GM18870 (cell line): ENCODE measurements at regions not wholly inside any gene's neighbourhood (a gene's known extent, or its start where the extent isn't known, plus 50 kb on each side); places are given as distances from the start of the nearest gene placed in this dataset.
"Not testable (repeated sequence)": the region's sequence is repeated elsewhere in the genome, so short reads cannot be mapped to it uniquely, and the experiment has no call there.

ENCODE experiments used
- ATAC-seq: cut with Tn5 transposase; IDR thresholded peaks from one replicate; pipeline ENCODE4 v1.9.1; 2021; ENCODE audit warnings: moderate library complexity; ENCODE audit not compliant: unreplicated experiment

DNA sequence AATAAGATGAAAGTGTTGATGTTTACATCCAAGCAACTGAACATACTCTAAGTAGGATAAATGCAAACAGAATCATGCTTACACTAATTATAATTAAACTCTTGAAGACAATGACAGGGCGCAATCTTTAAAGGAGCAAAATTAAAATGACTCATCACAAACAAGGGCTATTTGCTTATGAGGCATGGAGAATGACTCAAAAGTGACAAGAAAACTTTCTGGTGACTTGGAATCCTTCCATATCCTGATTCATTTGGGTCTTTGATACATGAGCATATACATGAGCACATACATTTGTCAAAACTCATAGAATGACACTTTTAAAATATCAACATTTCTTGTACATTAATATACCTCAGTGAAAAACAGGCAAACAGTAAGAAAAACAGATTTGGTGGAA, 1632.3 kb downstream of the KCNT2 start:
- no peak for ATAC-seq

DNA sequence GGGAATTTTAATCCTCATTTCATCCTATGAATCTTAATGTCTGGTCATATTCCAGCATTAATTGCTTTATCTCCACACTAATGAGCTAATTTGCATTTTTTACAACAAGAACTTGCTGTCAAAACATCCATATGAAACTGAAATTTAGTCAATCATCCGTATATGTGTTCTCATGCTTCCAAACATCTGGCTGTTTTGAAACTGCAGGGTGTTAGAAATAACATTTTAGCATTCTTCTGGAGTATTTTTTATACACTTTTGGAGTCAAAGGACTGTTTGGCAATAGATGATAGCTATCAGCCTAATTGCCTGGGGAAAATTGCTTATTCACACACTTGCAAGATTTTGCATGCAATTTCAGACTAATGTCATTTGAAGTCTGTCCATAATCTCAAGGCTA, 1639.3 kb downstream of the KCNT2 start:
- no peak for ATAC-seq

DNA sequence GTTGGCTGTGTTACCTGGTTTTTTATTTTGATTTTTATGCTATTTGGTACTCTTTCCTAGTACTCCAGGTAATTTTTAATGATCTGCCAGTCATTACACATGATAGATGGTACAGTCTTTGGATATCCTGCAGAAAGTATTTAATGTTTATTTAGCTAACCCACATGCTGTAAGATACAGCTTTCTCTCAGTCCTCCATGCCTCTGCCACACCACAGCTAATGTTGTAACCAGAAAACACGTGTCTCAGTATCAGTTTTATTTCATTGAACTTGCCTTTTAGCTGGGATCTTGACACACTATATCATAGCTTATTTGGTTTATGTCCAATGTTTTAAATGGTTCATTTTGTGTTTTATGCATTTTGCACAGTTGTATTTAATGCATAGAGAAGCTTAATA, 1648.4 kb downstream of the KCNT2 start:
- ATAC-seq: no peak

DNA sequence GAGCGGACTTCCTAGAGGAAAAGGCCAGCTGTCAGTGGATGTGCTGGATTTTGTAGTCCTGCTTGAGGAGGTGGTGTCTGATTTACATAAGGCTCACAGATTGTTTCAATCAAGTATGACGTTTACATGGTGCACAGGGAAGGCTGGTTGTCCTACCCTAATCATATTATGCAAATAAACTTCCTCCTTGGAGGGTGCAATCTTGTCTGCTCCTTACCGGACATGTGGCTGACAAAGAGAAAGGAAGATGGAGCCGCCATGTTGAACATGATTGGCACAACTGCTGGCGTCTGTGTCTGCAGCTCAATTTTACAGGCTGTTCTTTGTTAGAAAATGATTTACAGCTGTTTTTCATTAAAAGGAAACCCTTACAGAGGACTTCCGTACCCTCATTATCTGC, 1656.1 kb downstream of the KCNT2 start:
- no peak for ATAC-seq

DNA sequence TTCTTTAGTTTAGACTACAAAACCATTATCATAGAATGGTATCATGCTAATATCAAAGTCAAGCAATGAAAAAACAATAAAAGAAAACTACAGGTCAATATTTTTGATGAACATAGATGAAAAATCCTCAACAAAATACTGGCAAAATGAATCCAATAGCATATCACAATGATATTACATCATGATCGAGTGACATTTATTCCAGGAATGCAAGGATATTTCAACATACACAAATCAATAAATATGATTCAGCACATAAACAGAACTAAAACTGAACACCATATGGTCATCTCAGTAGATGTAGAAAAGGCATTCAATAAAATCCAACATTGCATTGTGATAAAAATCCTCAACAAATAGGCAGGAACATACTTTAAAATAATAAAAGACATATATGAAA, 1657.7 kb downstream of the KCNT2 start:
- no peak for ATAC-seq

DNA sequence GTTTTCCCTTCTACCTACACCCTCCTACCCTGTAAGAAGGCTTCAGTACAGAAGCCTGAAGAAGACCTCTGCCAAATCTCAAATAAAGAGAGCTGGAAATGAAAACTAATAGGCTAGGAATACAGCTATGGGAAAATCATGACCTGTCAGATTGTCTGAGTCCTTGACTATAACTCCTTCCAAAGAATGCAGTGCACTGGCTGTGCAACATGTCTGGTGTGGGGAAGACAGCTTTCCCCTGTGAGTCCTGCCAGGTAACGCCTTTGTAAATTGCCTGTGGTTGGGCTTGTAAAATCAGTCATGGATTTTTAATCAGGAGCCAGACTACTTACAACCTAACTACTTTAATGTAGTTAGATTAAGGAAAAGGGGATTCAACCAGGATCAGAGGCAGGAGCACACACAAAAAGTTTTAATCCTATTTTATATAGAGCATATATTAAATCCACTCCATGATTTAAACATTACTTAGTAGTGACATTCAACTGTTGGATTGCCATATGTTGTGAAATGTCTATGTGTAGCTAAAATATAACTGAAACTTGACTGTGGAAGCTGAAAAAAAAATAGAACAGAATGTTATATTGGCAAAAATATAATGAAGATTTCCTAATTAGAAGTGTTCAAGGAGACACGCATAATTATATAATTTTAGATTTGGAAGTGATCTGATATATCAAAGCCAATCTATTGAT, 1667.8 kb downstream of the KCNT2 start:
- ATAC-seq: no peak

DNA sequence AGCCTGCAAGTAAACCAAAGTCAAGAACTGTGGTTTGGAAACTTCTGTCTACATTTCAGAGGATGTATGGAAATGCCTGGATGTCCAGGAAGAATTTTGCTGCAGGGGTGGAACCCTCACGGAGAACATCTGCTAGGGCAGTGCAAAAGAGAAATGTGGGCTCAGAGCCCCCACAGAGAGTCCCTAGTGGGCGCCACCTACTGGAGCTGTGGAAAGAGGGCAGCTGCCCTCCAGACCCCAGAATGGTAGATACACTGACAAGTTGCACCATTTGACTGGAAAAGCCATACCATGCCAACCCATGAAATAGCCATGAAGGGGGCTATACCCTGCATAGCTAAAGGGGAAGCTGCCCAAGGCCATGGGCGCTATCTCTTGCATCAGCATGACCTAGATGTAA, 1672.4 kb downstream of the KCNT2 start:
- no peak for ATAC-seq

DNA sequence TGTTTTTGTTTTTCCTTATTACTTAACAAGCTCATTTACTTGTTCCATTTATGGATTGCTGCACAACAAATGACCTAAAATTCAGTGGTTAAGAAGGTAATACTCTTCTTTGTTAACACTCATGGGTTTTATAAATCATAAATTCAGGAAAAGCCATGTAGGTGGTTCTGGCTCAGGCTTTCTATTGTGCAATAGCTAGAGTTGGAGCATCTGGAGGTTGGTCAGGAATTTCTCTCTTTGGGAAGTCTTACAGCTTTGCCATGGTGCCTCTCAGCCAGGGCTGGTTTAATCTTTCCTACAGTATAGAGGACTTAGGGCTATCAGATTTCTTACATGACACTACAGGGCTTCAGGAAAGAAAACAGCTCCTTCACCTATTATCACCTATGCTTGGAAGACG, 1677.1 kb downstream of the KCNT2 start:
- no peak for ATAC-seq

DNA sequence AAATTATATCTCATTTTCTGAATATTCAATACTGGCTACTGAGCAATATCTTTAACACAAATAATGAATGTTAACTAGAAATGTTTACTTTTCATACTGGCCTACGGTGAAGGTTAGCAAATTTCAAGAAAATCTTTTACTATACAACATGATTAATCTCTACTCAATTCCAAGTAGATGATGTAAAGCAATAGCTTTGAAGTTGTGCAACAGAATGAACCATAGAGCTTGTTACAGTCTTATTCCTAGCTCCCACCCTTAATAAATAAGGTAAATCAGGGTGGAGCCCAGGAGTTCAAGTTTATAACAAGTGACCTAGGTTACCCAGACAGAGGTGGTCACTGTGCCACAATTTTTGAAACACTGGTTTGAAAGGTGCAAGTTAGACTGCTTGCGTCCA, 1678.1 kb downstream of the KCNT2 start:
- no peak for ATAC-seq

DNA sequence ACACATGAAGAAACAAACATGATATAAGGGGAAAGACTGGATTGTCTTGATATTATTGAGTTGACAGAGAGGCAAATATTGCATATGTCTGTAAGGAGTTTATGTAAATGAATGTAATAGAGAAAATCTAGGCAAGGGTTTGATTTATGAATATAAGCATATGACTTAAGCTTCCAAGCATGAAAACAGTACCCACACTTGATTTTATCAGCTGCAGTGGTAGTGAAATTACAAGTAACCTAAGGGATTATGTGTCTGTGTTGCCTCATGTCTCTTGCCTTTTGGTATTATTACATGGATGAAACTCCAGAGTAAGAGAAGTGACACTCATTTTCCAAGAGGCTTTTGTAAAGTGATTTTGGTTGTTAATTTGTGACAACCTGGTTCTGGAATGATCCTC, 1678.9 kb downstream of the KCNT2 start:
- no peak for ATAC-seq

DNA sequence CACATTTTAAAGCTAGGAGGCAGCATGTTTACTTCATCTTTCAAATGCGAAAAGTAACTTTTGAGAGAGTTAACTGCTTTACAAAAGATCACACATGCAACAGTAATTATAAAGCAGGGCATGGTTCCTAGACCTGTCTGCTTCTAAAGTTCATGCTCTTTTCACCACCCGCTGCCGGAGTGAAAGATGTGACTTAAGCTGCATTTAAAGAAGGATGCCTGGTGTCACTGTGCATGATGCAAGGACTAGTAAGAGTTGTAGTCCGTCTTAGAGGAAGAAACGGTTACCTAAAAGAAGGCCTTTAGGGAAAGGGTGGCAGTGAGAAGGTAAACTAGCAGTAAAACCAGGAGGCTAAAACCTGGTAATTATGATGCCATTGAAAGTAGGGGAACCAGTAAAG, 1689.1 kb downstream of the KCNT2 start:
- ATAC-seq: no peak

DNA sequence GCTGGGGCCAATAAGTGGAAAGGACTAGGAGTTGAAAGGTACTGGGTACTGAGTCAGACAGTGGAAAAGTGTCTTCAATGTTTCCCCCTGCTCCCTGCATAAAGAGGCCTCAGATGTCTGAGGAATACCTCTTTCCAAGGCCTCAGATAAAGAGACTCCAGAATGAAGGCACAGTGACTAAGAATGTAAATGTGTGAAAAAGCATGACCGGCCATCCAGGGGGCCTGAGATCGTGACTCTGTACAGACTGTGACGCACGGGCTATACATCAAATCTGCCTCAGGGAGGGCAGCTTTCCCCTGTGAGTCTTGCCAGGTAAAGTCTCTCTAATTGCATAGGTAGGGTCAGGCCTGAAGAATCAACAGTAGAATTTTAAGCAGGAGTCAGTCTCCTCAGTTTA, 1690.5 kb downstream of the KCNT2 start:
- no peak for ATAC-seq

DNA sequence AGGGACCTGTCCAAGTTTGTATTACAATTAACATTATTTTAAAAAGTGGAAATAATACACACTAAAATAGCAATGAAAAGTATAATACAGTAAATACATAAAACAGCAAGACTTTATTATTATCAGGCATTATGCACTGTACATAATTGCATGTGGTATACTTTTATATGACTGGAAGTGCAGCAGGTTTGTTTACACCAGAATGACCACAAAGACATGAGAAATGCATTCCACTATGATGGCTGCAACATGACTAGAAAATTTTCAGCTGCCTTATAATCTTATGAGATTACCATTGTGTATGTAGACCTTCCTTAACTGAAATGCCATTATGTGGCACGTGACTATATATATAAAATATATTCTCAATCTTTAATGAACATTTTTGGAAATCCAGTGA, 1699.6 kb downstream of the KCNT2 start:
- ATAC-seq: no peak

DNA sequence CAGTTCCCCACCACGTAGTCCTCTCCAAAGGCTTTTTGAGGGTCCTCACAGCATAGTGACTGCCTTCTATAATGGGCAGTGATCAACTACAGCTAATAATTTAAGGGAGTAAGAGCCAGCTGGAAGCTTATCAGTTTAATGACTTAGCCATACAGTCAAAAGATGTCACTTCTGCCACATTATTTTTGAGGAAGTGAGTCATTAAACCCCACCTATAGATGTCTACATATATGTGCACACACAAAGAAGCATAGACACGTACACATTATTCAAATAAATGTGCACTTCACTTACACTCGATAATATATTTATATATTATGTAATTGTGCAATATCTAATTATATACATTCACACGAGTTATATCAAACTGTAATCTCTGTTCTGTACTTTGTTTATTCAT, 1704.7 kb downstream of the KCNT2 start:
- no peak for ATAC-seq

DNA sequence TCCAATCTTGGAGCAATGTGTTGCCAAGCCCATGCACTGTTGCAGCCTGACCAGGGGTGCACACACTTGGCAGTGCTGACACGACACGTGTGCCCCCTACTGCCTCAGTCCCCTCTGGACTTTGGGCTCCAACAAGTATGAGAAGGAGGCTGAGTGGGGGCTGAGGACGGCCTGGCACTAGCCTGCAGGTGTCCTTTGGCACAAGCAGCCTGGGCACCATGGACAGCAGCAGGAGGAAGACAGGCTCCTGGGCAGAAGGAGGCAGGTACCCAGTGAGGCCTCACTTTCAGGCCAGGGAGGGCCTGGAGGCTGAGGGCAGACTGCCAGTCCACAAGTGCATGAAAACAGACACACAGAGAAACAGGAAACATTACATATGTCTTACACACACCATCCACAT, 1702.9 kb upstream of the B3GALT2 start:
- no peak for ATAC-seq

DNA sequence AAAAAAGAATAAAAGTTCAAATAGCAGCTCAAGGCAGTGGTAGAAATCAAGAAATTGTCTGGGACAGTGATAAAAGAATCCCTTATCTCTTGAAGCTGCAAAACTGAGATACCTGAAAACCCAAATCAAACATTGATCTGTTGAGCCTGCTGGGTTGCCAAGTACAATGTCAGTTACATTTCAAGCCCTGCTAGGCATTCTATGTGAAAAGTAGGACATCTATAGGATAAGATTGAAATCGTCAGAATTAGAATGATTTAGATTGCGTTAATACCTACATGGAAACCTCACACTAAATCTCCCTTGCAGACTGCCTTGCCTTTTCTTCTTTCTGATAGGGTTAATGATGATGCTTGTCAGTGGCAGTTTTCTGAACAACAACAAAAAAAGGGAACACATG, 1684.4 kb upstream of the B3GALT2 start:
- peak; percentile 52 for ATAC-seq

DNA sequence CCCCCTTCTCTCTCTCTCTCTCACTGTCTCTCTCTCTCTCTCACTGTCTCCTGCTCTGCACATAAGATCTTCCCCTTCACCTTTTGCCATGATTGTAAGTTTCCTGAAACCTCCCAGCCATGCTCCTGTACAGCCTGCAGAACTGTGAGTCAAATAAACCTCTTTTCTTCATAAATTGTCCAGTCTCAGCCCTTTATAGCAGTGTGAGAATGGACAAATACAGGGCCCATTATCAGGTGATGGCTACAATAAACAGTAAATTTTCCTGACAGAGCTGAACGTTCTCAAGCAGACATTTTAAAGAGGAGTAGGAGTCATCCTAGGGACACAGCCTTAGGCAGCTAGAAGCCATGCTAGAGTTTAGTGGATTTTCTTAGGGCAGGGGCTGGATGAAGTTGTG, 1679.7 kb upstream of the B3GALT2 start:
- no peak for ATAC-seq

DNA sequence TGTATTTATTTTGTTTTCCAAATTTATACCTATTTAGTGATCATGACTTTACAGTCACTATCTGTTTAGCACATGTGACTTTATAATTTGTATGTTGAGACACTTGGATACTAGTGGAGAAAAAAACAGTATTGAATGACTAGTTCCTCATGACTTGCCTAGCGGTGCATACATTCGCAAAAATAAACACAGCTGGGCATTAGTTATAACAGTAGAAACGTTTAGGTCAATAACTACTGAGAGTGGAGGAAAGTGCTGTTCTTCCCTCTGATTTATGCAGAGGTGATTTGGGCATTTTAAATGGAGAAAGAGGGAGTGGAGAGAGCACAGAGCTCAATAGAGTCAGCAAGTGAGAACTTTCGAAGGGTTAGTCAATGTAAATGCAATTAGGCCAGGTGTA, 1679.0 kb upstream of the B3GALT2 start:
- ATAC-seq: no peak

DNA sequence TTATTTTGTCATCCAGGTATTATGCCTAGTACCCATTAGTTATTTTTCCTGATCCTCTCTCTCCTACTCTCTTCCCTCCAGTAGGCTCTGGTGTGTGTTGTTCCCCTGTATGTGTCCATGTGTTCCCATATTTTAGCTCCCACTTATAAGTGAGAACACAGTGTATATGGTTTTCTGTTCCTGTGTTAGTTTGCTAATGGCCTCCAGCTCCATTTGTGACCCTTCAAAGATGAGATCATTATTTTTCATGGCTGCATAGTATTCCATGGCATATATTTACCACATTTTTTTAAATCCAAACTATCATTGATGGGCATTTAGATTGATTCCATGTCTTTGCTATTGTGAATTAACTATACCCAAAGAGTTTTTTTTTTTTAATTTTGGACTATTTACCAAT, 1675.7 kb upstream of the B3GALT2 start:
- ATAC-seq: no peak

DNA sequence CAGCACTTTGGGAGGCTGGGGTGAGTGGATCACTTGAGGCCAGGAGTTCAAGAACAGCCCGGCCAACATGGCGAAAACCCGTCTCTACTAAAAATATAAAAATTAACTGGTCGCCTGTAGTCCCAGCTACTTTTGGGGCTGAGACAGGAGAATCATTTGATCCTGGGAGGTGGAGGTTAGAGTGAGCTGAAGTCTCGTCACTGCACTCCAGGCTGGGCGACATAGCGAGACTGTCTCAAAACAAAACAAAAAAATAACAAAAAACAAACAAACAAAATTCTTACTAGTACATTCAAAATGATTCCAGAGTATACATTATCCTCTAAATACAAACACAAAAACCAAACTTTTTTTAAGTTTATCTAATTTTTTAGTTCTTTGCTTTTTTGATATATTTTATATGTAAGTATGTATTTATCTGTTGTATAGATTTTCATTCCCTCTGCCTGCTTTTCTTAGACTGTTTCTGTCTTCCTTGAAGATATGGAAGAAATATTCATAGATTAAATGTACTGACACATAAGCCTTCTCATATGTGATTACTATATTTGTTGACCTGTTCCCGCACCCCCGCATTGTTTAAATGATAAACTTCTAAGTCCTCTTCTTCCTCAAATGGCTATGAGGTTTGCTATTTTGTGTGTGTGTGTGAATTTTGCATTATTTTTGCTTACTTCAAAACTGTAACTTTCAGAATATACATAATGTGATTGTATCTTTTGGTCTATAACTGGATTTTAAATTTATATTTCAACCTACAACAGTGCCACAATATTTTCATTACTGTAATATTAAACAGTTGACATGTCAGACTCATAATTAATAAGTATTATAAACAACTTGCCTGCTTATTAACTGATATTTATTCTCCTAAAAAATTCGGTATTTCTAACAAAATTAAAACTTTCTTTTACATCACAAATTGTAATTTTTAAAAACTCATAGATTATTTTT, 1674.1 kb upstream of the B3GALT2 start:
- no peak for ATAC-seq

DNA sequence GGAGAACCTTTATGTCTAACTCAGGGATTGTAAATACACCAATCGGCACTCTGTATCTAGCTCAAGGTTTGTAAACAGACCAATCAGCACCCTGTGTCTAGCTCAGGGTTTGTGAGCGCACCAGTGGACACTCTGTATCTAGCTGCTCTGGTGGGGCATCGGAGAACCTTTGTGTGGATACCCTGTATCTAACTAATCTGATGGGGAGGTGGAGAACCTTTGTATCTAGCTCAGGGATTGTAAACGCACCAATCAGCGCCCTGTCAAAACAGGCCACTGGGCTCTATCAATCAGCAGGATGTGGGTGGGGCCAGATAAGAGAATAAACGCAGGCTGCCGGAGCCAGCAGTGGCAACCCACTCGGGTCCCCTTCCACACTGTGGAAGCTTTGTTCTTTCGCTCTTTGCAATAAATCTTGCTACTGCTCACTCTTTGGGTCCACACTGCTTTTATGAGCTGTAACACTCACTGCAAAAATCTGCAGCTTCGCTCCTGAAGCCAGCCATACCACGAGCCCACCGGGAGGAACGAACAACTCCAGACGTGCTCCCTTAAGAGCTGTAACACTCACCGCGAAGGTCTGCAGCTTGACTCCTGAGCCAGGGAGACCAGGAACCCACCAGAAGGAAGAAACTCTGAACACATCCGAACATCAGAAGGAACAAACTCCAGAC, 1673.2 kb upstream of the B3GALT2 start:
- not testable (repeated sequence) for ATAC-seq
